Keratinocyte (primary cell): ENCODE measurements at regions not wholly inside any gene's neighbourhood (a gene's known extent, or its start where the extent isn't known, plus 50 kb on each side); places are given as distances from the start of the nearest gene placed in this dataset.

Source experiments
- DNase-seq: peaks from one replicate; pipeline ENCODE4 v3.0.0-alpha.2; 2011; ENCODE audit warnings: low read depth, missing footprints, low spot score
- FAIRE-seq: peaks from 2 replicates; lab custom pipeline; 2011; peaks lifted over from hg19 to GRCh38; lab: Jason Lieb, UNC
- H2AFZ ChIP-seq: 2 replicates; pipeline ENCODE4 v1.6.0; 2012; ENCODE audit warnings: low read length, control low read depth, inconsistent platforms; ENCODE audit not compliant: control insufficient read depth
- H3K27ac ChIP-seq: 2 replicates; pipeline ENCODE4 v1.5.1; 2011; ENCODE audit warnings: low read length; ENCODE audit not compliant: control insufficient read depth, insufficient read depth
- H3K27me3 ChIP-seq: 3 replicates; pipeline ENCODE4 v1.6.0; 2011; ENCODE audit warnings: low read length; ENCODE audit not compliant: control insufficient read depth, insufficient read depth; ENCODE audit errors: extremely low read depth
- H3K36me3 ChIP-seq, 2 experiments: 2 replicates in 1 of 2; 3 replicates in 1 of 2; pipeline ENCODE4 v1.5.1; 2011; ENCODE audit warnings: low read length in 2 of 2, mild to moderate bottlenecking in 1 of 2; ENCODE audit not compliant: control insufficient read depth in 2 of 2, insufficient read depth in 2 of 2; ENCODE audit errors: extremely low read depth in 1 of 2
- H3K4me1 ChIP-seq: 3 replicates; pipeline ENCODE4 v1.5.1; 2011; ENCODE audit warnings: low read length; ENCODE audit not compliant: control insufficient read depth, insufficient read depth; ENCODE audit errors: extremely low read depth
- H3K4me2 ChIP-seq: 3 replicates; pipeline ENCODE4 v1.6.0; 2011; ENCODE audit warnings: low read depth, low read length; ENCODE audit not compliant: control insufficient read depth, insufficient read depth; ENCODE audit errors: extremely low read depth
- H3K4me3 ChIP-seq, 3 experiments: fragments of 200-600 bp in 1 of 3; sonication (generic) in 1 of 3; 2 replicates in 2 of 3; 3 replicates in 1 of 3; pipeline ENCODE4 v1.5.1; 2011 to 2016; ENCODE audit warnings: low read length in 3 of 3, mild to moderate bottlenecking in 3 of 3, control low read depth in 2 of 3, inconsistent platforms in 1 of 3, low read depth in 1 of 3, mixed read lengths in 1 of 3, mixed run types in 1 of 3, moderate library complexity in 1 of 3; ENCODE audit not compliant: control insufficient read depth in 2 of 3, insufficient read depth in 2 of 3; ENCODE audit errors: extremely low read depth in 1 of 3
- H3K79me2 ChIP-seq: 2 replicates; pipeline ENCODE4 v1.6.0; 2012; ENCODE audit warnings: low read length; ENCODE audit not compliant: control insufficient read depth, insufficient read depth
- H3K9ac ChIP-seq: 3 replicates; pipeline ENCODE4 v1.6.0; 2011; ENCODE audit warnings: low read length; ENCODE audit not compliant: control insufficient read depth, insufficient read depth; ENCODE audit errors: extremely low read depth
- H3K9me1 ChIP-seq: 3 replicates; pipeline ENCODE4 v1.6.0; 2011; ENCODE audit warnings: low read length; ENCODE audit not compliant: control insufficient read depth, insufficient read depth; ENCODE audit errors: extremely low read depth
- H3K9me3 ChIP-seq: 2 replicates; pipeline ENCODE4 v1.5.1; 2012; ENCODE audit warnings: low read depth, low read length; ENCODE audit not compliant: control insufficient read depth
- H4K20me1 ChIP-seq: 3 replicates; pipeline ENCODE4 v1.6.0; 2011; ENCODE audit warnings: low read length; ENCODE audit not compliant: control insufficient read depth, insufficient read depth; ENCODE audit errors: extremely low read depth
- EZH2 ChIP-seq: IDR thresholded peaks from one replicate; pipeline ENCODE4 v1.6.1; 2012; ENCODE audit warnings: inconsistent platforms, mild to moderate bottlenecking, low read length, moderate library complexity
- dilution Hi-C: fragments of 300-500 bp; cut with MboI; formaldehyde crosslinking; loops from one replicate; pipeline ENCODE4 v1.7.0; 2020; ENCODE audit warnings: low sequenced_read_pairs; ENCODE audit not compliant: extremely low pct_ligation_motif_present
- TF ChIP-seq, protein P1 (sequence below), 3 experiments: IDR thresholded peaks in 1 of 3; conservative IDR thresholded peaks in 1 of 3; optimal IDR thresholded peaks in 1 of 3; 2 replicates in 2 of 3; 3 replicates in 1 of 3; pipeline versions ENCODE3 to v1.5.1; 2011; ENCODE audit warnings: low read length in 3 of 3, mild to moderate bottlenecking in 3 of 3, moderate library complexity in 2 of 3, control low read depth in 1 of 3, inconsistent platforms in 1 of 3; ENCODE audit not compliant: insufficient read depth in 2 of 3; ENCODE audit errors: extremely low read depth in 1 of 3

DNA sequence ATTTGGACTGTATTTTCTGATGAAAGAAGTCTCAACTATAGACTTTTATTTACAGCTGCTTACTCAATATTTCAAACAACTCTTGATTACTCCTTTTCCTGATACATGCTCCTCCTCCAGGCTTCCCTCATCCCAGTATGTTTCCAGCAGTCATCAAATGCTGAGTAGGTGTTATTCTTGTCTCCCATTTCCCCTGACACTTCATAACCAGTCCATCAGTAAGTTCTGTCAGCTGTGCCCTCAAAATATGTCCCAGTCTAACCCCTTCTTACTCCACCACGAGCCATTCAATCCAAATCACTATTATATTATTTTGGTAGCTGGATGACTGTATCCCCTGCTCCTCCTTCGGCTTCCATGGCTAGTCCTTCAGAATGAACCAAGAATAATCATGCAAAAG, 189.1 kb upstream of the DTNA start:
- Histone ChIP-seq H2AFZ (no peak overlapping the region), H3K4me1 (no peaks in the 10 kb centered on the region), H3K4me3 (no peak overlapping the region), H3K36me3 (no peaks in the 10 kb centered on the region), H3K9me1 (no peaks in the 10 kb centered on the region), H3K9me3 (no peaks in the 10 kb centered on the region), H3K9ac (no peak overlapping the region), H3K4me2 (no peak overlapping the region), H3K27ac (no peak overlapping the region), H3K27me3 (no peaks in the 10 kb centered on the region), H4K20me1 (no peaks in the 10 kb centered on the region), H3K79me2 (no peaks in the 10 kb centered on the region)
- FAIRE-seq (no peak), DNase-seq (no peak)
- dilution Hi-C loops, result no loop called here
- TF ChIP-seq EZH2, result no peak
- TF ChIP-seq, protein P1, sequence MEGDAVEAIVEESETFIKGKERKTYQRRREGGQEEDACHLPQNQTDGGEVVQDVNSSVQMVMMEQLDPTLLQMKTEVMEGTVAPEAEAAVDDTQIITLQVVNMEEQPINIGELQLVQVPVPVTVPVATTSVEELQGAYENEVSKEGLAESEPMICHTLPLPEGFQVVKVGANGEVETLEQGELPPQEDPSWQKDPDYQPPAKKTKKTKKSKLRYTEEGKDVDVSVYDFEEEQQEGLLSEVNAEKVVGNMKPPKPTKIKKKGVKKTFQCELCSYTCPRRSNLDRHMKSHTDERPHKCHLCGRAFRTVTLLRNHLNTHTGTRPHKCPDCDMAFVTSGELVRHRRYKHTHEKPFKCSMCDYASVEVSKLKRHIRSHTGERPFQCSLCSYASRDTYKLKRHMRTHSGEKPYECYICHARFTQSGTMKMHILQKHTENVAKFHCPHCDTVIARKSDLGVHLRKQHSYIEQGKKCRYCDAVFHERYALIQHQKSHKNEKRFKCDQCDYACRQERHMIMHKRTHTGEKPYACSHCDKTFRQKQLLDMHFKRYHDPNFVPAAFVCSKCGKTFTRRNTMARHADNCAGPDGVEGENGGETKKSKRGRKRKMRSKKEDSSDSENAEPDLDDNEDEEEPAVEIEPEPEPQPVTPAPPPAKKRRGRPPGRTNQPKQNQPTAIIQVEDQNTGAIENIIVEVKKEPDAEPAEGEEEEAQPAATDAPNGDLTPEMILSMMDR (optimal IDR thresholded peaks at IDR 0.05 in 1 of 3, IDR thresholded peaks at IDR 0.05 in 1 of 3, conservative IDR thresholded peaks at IDR 0.05 in 1 of 3; ENCODE audit: extremely low read depth in 1 of 3, insufficient read depth in 2 of 3, low read length in 3 of 3), result no peak

DNA sequence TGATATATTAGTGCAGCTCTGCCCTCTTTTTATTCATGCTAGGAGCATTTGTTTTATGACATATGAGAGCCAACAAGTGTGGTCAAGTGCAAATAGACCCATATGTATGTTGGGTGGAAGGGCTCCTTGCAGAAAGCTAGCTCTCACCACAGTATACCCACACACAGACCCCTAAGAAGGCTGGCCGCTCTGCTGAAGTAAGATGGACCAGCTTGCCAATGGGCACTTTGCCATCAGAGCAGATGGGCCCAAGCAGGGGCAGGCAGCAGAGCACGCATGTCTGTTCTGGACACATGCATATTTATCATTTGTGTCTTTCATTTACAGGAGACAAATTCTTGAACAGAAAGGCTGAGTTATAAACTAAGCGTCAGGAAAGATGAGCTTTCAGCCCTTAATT, 187.5 kb upstream of the DTNA start:
- Histone ChIP-seq H3K4me1 (no peaks in the 10 kb centered on the region), H3K79me2 (no peaks in the 10 kb centered on the region), H3K36me3 (no peaks in the 10 kb centered on the region), H3K9ac (no peak overlapping the region), H3K4me2 (no peak overlapping the region), H3K4me3 (no peak overlapping the region), H3K9me1 (no peaks in the 10 kb centered on the region), H2AFZ (no peak overlapping the region), H3K27me3 (no peaks in the 10 kb centered on the region), H4K20me1 (no peaks in the 10 kb centered on the region), H3K27ac (no peak overlapping the region), H3K9me3 (no peaks in the 10 kb centered on the region)
- no peak for TF ChIP-seq EZH2
- TF ChIP-seq, protein P1 (optimal IDR thresholded peaks at IDR 0.05 in 1 of 3, IDR thresholded peaks at IDR 0.05 in 1 of 3, conservative IDR thresholded peaks at IDR 0.05 in 1 of 3; ENCODE audit: extremely low read depth in 1 of 3, insufficient read depth in 2 of 3, low read length in 3 of 3), result no peak
- no peak for DNase-seq
- dilution Hi-C loops, result no loop called here
- FAIRE-seq, result no peak
